Hepatocyte (in vitro differentiated cells): ENCODE measurements at regions not wholly inside any gene's neighbourhood (a gene's known extent, or its start where the extent isn't known, plus 50 kb on each side); places are given as distances from the start of the nearest gene placed in this dataset.

Source experiments
- DNase-seq: peaks from one replicate; pipeline ENCODE4 v3.0.0-alpha.2; 2016; ENCODE audit warnings: low spot score
- H2AFZ ChIP-seq: fragments of 200-600 bp; sonication (generic); 2 replicates; pipeline ENCODE4 v1.6.0; 2016; ENCODE audit warnings: antibody characterized with exemption, mild to moderate bottlenecking
- H3K27ac ChIP-seq: fragments of 200-600 bp; sonication (generic); 2 replicates; pipeline ENCODE4 v1.5.1; 2016; ENCODE audit warnings: mild to moderate bottlenecking
- H3K27me3 ChIP-seq: fragments of 200-600 bp; sonication (generic); 2 replicates; pipeline ENCODE4 v1.6.1; 2016
- H3K36me3 ChIP-seq: fragments of 200-600 bp; sonication (generic); replicated peaks from 2 replicates; pipeline ENCODE4 v1.5.1; 2016; ENCODE audit warnings: low read depth; ENCODE audit not compliant: insufficient read depth
- H3K4me1 ChIP-seq: fragments of 200-600 bp; sonication (generic); 2 replicates; pipeline ENCODE4 v1.5.1; 2016; ENCODE audit warnings: mild to moderate bottlenecking, moderate library complexity; ENCODE audit not compliant: insufficient read depth
- H3K4me2 ChIP-seq: fragments of 200-600 bp; sonication (generic); 2 replicates; pipeline ENCODE4 v1.6.0; 2016
- H3K4me3 ChIP-seq: fragments of 200-600 bp; sonication (generic); 2 replicates; pipeline ENCODE4 v1.5.1; 2016; ENCODE audit warnings: mild to moderate bottlenecking
- H3K79me2 ChIP-seq: fragments of 200-600 bp; sonication (generic); 2 replicates; pipeline ENCODE4 v1.6.0; 2017; ENCODE audit warnings: mild to moderate bottlenecking
- H3K9me2 ChIP-seq: fragments of 200-600 bp; sonication (generic); replicated peaks from 2 replicates; pipeline ENCODE4 v1.6.0; 2017; ENCODE audit warnings: mild to moderate bottlenecking; ENCODE audit not compliant: insufficient read depth
- H3K9me3 ChIP-seq: fragments of 200-600 bp; sonication (generic); 2 replicates; pipeline ENCODE4 v1.5.1; 2016; ENCODE audit warnings: low read depth, mild to moderate bottlenecking
- H4K20me1 ChIP-seq: fragments of 200-600 bp; sonication (generic); 2 replicates; pipeline ENCODE4 v1.6.0; 2016; ENCODE audit warnings: mild to moderate bottlenecking; ENCODE audit not compliant: insufficient read depth, poor library complexity, severe bottlenecking
- CTCF ChIP-seq: fragments of 200-600 bp; sonication (generic); IDR thresholded peaks from 2 replicates; pipeline ENCODE4 v1.5.1; 2016; ENCODE audit warnings: antibody characterized with exemption, mild to moderate bottlenecking; ENCODE audit not compliant: poor library complexity
- EZH2 ChIP-seq: fragments of 200-600 bp; sonication (generic); IDR thresholded peaks from 2 replicates; pipeline ENCODE4 v1.6.1; 2016; ENCODE audit warnings: antibody characterized with exemption, mild to moderate bottlenecking, borderline replicate concordance
- EZH2phosphoT487 ChIP-seq: fragments of 200-600 bp; sonication (generic); IDR thresholded peaks from one replicate; pipeline ENCODE4 v1.6.1; 2018; ENCODE audit warnings: antibody characterized with exemption, mild to moderate bottlenecking, low read depth, moderate library complexity; ENCODE audit not compliant: unreplicated experiment, severe bottlenecking
- WGBS: methylation state at CpG from one replicate; pipeline ENCODE4 v1.1.6; 2016; ENCODE audit warnings: low lambda C conversion rate; ENCODE audit errors: missing lambda C conversion rate; 5-methylcytosine and 5-hydroxymethylcytosine counted together

GRCh38 chr21:16932314-16932713 lies 580.5 kb upstream of the CXADR start:
- no peak overlapping the region for H2AFZ ChIP-seq

GRCh38 chr21:16942703-16943102 lies 570.1 kb upstream of the CXADR start:
- Histone ChIP-seq H3K4me1 (no peaks in the 10 kb centered on the region), H3K36me3 (no peaks in the 10 kb centered on the region), H3K79me2 (no peaks in the 10 kb centered on the region), H3K27me3 (no peaks in the 10 kb centered on the region), H3K27ac (no peak overlapping the region), H4K20me1 (no peaks in the 10 kb centered on the region), H2AFZ (no peak overlapping the region), H3K4me3 (no peak overlapping the region), H3K4me2 (no peak overlapping the region), H3K9me2 (no peaks in the 10 kb centered on the region), H3K9me3 (no peaks in the 10 kb centered on the region)
- DNase-seq = peak; percentile 42
- TF ChIP-seq EZH2phosphoT487 = no peak
- TF ChIP-seq CTCF = peak; percentile 41
- WGBS = 52% methylated on average over 4 of the region's 4 CpGs

More at GRCh38 chr21:16932314-16932713, 580.5 kb upstream of the CXADR start:
- Histone ChIP-seq H3K9me3 (no peaks in the 10 kb centered on the region), H4K20me1 (no peaks in the 10 kb centered on the region), H3K4me2 (no peak overlapping the region), H3K4me3 (no peak overlapping the region), H3K27ac (no peak overlapping the region), H3K9me2 (no peaks in the 10 kb centered on the region), H3K79me2 (no peaks in the 10 kb centered on the region), H3K27me3 (no peaks in the 10 kb centered on the region), H3K36me3 (no peaks in the 10 kb centered on the region), H3K4me1 (no peaks in the 10 kb centered on the region)
- DNase-seq = no peak
- no peak for TF ChIP-seq EZH2phosphoT487

GRCh38 chr21:16943231-16943630 lies 569.6 kb upstream of the CXADR start:
- no peak for TF ChIP-seq CTCF
- no peak for TF ChIP-seq EZH2phosphoT487
- no peak for TF ChIP-seq EZH2
- Histone ChIP-seq H3K4me1 (no peaks in the 10 kb centered on the region), H3K9me2 (no peaks in the 10 kb centered on the region), H3K4me3 (no peak overlapping the region), H3K36me3 (no peaks in the 10 kb centered on the region), H3K79me2 (no peaks in the 10 kb centered on the region), H4K20me1 (no peaks in the 10 kb centered on the region), H3K4me2 (no peak overlapping the region), H3K9me3 (no peaks in the 10 kb centered on the region), H3K27ac (no peak overlapping the region), H3K27me3 (no peaks in the 10 kb centered on the region), H2AFZ (no peak overlapping the region)
- no peak for DNase-seq

- Histone ChIP-seq H3K4me2 (no peak overlapping the region), H3K27ac (no peak overlapping the region), H2AFZ (no peak overlapping the region), H3K27me3 (no peaks in the 10 kb centered on the region), H3K9me2 (no peaks in the 10 kb centered on the region), H4K20me1 (no peaks in the 10 kb centered on the region), H3K4me1 (no peaks in the 10 kb centered on the region), H3K36me3 (no peaks in the 10 kb centered on the region), H3K4me3 (no peak overlapping the region), H3K9me3 (no peaks in the 10 kb centered on the region), H3K79me2 (no peaks in the 10 kb centered on the region)
- 96% methylated on average over 3 of the region's 3 CpGs for WGBS
- DNase-seq = no peak
- no peak for TF ChIP-seq CTCF
- TF ChIP-seq EZH2phosphoT487 = no peak
- no peak for TF ChIP-seq EZH2
Measured at GRCh38 chr21:16945580-16945979, 567.3 kb upstream of the CXADR start.
